Calu3 (cell line): ENCODE measurements at regions not wholly inside any gene's neighbourhood (a gene's known extent, or its start where the extent isn't known, plus 50 kb on each side); places are given as distances from the start of the nearest gene placed in this dataset.

ENCODE experiments used
- BruUV-seq: library from RNA; stranded (reverse); fragments of 400-500 nt; replicated peaks from 2 replicates; lab custom pipeline; 2021; lab: Mats Ljungman, UMichigan
- CTCF ChIA-PET: fragments of 300-600 bp; sonication (Branson Sonifier 250); formaldehyde crosslinking; loops from one replicate; lab custom pipeline; 2022; ENCODE audit warnings: antibody characterized with exemption; lab: Charles Lee
- DNase-seq: peaks from one replicate; pipeline ENCODE4 v3.0.0; 2022
- H3K27ac Mint-ChIP-seq: one replicate; pipeline ENCODE4 v1.8.0; 2022; ENCODE audit warnings: mixed read lengths; ENCODE audit not compliant: unreplicated experiment
- H3K27me3 Mint-ChIP-seq: one replicate; pipeline ENCODE4 v1.8.0; 2022; ENCODE audit warnings: mixed read lengths; ENCODE audit not compliant: unreplicated experiment
- H3K36me3 Mint-ChIP-seq: one replicate; pipeline ENCODE4 v1.8.0; 2022; ENCODE audit warnings: mild to moderate bottlenecking, moderate library complexity, mixed read lengths; ENCODE audit not compliant: insufficient read depth, unreplicated experiment
- H3K4me1 Mint-ChIP-seq: one replicate; pipeline ENCODE4 v1.8.0; 2022; ENCODE audit warnings: mild to moderate bottlenecking, low read depth, mixed read lengths; ENCODE audit not compliant: unreplicated experiment
- H3K4me3 Mint-ChIP-seq: one replicate; pipeline ENCODE4 v1.8.0; 2022; ENCODE audit warnings: mild to moderate bottlenecking, low read depth, moderate library complexity, mixed read lengths; ENCODE audit not compliant: unreplicated experiment
- H3K9me3 Mint-ChIP-seq: one replicate; pipeline ENCODE4 v1.8.0; 2022; ENCODE audit warnings: low read depth, mixed read lengths; ENCODE audit not compliant: unreplicated experiment
- intact Hi-C: fragments of 100-400 bp; cut with micrococcal nuclease; formaldehyde crosslinking; loops from one replicate; pipeline ENCODE4 v1.10.0; 2022; ENCODE audit not compliant: unreplicated experiment
- TF ChIP-seq, protein P1 (sequence below): fragments of 200-600 bp; IDR thresholded peaks from one replicate; pipeline ENCODE4 v1.8.0; 2022; ENCODE audit warnings: antibody characterized with exemption; ENCODE audit not compliant: unreplicated experiment

DNA sequence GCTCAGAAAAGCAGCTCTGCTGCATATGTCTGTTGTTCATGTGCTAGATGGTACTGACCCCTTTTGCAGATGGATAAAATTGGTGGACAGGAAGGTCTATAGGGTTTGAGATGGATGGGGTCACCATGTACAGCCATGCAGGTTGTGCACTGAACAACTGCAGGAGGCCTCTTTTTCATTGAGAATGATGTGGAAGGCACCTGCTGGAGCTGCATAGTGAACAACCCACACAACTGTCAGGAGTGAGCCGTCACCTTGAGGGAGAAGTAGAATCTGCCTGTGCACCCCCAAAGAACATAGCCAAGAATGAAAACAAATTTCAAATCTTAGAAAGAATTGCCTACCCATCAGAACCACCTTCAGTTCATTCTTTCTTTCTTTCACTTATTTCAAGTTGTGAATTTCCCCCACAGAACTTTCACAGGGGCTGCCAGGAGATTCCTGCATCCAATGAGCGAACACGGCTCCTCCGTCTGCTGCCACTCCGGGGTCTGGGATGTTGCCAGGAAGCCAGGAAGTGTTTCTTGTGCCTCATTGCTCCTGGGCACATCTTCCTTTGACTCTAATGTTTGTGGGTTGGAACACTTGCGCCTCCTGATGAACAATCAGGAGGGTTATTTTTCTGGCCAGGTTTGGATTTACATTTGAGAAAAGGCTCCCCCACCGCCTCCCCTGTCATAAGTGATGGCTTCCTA lies 53.7 kb upstream of the DOCK1 start:
- DNase-seq: no peak
- H3K27ac Mint-ChIP-seq: no peak overlapping the region
- intact Hi-C loops: no loop called here
- no peaks in the 10 kb centered on the region for H3K4me1 Mint-ChIP-seq
- no TSS peak for BruUV-seq
- no peaks in the 10 kb centered on the region for H3K9me3 Mint-ChIP-seq
- peaks cover 29% of the 10 kb centered on the region for H3K27me3 Mint-ChIP-seq
- TF ChIP-seq, protein P1, sequence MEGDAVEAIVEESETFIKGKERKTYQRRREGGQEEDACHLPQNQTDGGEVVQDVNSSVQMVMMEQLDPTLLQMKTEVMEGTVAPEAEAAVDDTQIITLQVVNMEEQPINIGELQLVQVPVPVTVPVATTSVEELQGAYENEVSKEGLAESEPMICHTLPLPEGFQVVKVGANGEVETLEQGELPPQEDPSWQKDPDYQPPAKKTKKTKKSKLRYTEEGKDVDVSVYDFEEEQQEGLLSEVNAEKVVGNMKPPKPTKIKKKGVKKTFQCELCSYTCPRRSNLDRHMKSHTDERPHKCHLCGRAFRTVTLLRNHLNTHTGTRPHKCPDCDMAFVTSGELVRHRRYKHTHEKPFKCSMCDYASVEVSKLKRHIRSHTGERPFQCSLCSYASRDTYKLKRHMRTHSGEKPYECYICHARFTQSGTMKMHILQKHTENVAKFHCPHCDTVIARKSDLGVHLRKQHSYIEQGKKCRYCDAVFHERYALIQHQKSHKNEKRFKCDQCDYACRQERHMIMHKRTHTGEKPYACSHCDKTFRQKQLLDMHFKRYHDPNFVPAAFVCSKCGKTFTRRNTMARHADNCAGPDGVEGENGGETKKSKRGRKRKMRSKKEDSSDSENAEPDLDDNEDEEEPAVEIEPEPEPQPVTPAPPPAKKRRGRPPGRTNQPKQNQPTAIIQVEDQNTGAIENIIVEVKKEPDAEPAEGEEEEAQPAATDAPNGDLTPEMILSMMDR: no peak
- H3K4me3 Mint-ChIP-seq: no peak overlapping the region
- CTCF ChIA-PET: no interaction called here
- H3K36me3 Mint-ChIP-seq: no peaks in the 10 kb centered on the region

DNA sequence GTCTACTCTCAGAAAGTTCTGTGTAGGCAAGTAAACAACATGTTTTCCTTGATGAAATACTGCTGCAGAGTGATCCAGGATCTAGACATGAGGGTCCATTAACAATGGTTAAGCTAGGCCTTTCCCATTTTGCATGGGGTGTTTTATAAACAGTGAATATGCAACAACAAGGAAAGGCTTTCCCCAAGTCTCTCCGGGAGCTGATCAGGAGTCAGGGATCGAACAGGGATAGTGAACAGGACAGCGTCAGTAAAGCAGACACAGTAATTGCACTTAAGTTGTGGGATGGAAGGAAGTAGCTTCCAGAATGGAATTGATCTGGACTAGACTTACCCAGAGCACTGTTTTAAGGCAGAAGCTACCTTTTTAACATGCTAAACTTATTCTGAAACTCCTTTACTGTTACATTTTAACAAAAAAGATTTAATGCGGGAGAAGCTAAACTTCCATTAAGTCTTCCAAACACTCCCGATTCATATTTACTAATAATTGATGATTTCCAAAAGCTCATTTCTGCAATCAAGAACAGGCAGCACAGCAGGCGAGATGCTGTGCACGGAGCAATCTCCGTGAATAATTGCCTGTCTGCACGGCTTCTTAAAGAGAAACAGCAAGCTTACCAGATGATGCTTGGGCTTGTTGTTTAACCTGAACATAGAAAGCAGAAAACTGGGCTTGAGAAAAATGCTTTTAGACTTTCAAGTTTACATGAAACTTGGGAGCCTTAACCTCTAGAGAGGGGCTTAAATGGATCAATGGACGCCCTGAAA lies 50.3 kb upstream of the DOCK1 start:
- peaks cover 40% of the 10 kb centered on the region for H3K27me3 Mint-ChIP-seq
- H3K4me1 Mint-ChIP-seq: no peaks in the 10 kb centered on the region
- BruUV-seq: no TSS peak
- CTCF ChIA-PET: no interaction called here
- intact Hi-C loops: no loop called here
- no peak overlapping the region for H3K4me3 Mint-ChIP-seq
- H3K27ac Mint-ChIP-seq: no peak overlapping the region
- TF ChIP-seq, protein P1: no peak
- DNase-seq: no peak
- no peaks in the 10 kb centered on the region for H3K36me3 Mint-ChIP-seq
- H3K9me3 Mint-ChIP-seq: no peaks in the 10 kb centered on the region
